ENCODE measurements at regions not wholly inside any gene's neighbourhood (a gene's known extent, or its start where the extent isn't known, plus 50 kb on each side); places are given as distances from the start of the nearest gene placed in this dataset.

- TF ChIP-seq POLR2AphosphoS5 (IDR thresholded peaks at IDR 0.05; ENCODE audit: low read depth, low read length), result no peak
- no peak for TF ChIP-seq POLR2A (IDR thresholded peaks at IDR 0.05; ENCODE audit: low read depth, low read length)
- TF ChIP-seq TAF1 (IDR thresholded peaks at IDR 0.05; ENCODE audit: borderline replicate concordance, low read depth, low read length), result no peak
These were observed 287.5 kb downstream of the MED10 start for GRCh38 chr5:6090838-6091237.

Measured in GM12892 (cell line).